Right lobe of liver (tissue), 4 donors: ENCODE measurements at regions not wholly inside any gene's neighbourhood (a gene's known extent, or its start where the extent isn't known, plus 50 kb on each side); places are given as distances from the start of the nearest gene placed in this dataset.

Experiments used
- POLR2A ChIP-seq: fragments of 450-650 bp; IDR thresholded peaks from one replicate; pipeline ENCODE4 v1.6.1; 2017; ENCODE audit warnings: antibody characterized with exemption, mild to moderate bottlenecking
- TF ChIP-seq, protein P1 (sequence below), 4 donors: fragments of 200-600 bp in 3 of 4; fragments of 450-650 bp in 1 of 4; IDR thresholded peaks; one replicate each; pipeline versions ENCODE4 v1.5.1 to v1.8.0; 2016 to 2022; ENCODE audit warnings: antibody characterized with exemption in 4 of 4, mild to moderate bottlenecking in 2 of 4
- donor health status: DM: no; HTN: no; CAD: no.
- donor health status: DM: no; HTN: no; CAD: no.
- donor health status: DM: no; HTN: yes; CAD: no.

DNA sequence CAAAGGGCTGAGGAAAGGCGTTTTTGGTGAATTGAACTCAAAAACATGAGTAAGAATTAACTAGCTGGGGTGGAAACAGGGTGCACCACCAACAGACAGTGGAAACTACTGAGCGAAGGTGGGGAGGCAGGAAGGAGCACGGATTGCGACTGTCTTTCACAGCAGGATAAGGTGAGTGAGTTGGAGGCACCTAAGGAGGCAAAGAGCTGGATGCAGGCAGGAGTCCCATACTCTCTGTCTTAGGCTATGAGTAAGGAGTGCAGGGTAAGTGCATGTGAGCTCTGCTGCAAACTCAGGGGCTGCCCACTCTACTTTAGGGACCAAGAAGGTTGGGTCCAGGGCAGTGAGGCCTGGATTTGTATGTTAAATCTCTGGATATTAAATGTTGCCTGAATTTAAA is 333.1 kb upstream of the ZNF521 start:
- TF ChIP-seq, protein P1, sequence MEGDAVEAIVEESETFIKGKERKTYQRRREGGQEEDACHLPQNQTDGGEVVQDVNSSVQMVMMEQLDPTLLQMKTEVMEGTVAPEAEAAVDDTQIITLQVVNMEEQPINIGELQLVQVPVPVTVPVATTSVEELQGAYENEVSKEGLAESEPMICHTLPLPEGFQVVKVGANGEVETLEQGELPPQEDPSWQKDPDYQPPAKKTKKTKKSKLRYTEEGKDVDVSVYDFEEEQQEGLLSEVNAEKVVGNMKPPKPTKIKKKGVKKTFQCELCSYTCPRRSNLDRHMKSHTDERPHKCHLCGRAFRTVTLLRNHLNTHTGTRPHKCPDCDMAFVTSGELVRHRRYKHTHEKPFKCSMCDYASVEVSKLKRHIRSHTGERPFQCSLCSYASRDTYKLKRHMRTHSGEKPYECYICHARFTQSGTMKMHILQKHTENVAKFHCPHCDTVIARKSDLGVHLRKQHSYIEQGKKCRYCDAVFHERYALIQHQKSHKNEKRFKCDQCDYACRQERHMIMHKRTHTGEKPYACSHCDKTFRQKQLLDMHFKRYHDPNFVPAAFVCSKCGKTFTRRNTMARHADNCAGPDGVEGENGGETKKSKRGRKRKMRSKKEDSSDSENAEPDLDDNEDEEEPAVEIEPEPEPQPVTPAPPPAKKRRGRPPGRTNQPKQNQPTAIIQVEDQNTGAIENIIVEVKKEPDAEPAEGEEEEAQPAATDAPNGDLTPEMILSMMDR (IDR thresholded peaks at IDR 0.05) = no peak
- no peak for TF ChIP-seq POLR2A
